ENCODE measurements at regions not wholly inside any gene's neighbourhood (a gene's known extent, or its start where the extent isn't known, plus 50 kb on each side); places are given as distances from the start of the nearest gene placed in this dataset.

DNA sequence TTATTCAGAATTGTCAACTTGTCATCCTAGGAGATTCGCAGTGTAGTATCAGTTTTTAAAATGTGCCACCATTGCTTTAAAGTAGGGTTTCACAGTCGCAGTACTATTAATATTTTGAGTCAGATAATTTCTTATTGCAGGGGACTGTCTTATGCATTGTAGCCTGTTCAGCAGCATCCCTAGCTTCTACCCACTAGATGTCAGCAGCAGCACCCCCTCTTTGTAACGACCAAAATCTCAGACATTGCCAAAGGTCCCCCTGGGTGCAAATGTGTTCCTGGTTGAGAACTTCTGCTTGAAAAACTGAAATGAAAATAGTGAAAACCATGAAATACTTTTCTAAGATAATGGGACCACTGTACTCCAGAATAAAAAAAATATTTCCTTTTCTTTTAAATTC, 474.8 kb downstream of the CNTN3 start:
- TF ChIP-seq POLR2A (IDR thresholded peaks at IDR 0.05; ENCODE audit: low read length) (no peak), GATA1 (IDR thresholded peaks at IDR 0.05; ENCODE audit: low read depth, low read length) (no peak)
